ENCODE measurements at regions not wholly inside any gene's neighbourhood (a gene's known extent, or its start where the extent isn't known, plus 50 kb on each side); places are given as distances from the start of the nearest gene placed in this dataset.

DNA sequence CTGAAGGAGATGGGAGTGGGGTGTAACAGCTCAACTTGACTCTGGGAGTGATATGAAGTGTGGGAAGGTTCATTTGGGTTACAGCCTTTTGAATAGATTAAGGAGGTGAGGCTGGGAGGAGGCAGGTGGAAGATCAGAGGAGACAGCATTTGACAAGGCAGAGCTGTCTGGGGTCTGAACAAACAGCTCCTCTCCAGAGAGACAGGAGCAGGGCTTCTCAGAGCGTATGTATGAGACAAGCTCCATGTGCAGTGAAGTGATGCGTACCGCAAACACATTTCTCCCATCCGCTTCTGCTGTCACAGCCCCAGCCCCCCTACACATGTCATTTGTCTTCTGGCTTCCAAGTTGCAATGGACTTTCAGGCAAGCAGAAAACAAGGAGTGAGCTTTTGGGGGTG, 137.1 kb upstream of the E2F8 start:
- DNase-seq (ENCODE audit: low spot score in 2 of 2) = no peak
- H3K36me3 ChIP-seq = no peaks in the 10 kb centered on the region
- no peaks in the 10 kb centered on the region for H3K9me3 ChIP-seq
- no peak for TF ChIP-seq POLR2A (IDR thresholded peaks at IDR 0.05)
- TF ChIP-seq POLR2AphosphoS5 (IDR thresholded peaks at IDR 0.05) = no peak
- TF ChIP-seq, protein P1, sequence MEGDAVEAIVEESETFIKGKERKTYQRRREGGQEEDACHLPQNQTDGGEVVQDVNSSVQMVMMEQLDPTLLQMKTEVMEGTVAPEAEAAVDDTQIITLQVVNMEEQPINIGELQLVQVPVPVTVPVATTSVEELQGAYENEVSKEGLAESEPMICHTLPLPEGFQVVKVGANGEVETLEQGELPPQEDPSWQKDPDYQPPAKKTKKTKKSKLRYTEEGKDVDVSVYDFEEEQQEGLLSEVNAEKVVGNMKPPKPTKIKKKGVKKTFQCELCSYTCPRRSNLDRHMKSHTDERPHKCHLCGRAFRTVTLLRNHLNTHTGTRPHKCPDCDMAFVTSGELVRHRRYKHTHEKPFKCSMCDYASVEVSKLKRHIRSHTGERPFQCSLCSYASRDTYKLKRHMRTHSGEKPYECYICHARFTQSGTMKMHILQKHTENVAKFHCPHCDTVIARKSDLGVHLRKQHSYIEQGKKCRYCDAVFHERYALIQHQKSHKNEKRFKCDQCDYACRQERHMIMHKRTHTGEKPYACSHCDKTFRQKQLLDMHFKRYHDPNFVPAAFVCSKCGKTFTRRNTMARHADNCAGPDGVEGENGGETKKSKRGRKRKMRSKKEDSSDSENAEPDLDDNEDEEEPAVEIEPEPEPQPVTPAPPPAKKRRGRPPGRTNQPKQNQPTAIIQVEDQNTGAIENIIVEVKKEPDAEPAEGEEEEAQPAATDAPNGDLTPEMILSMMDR (IDR thresholded peaks at IDR 0.05) = no peak
- intact Hi-C loops (cut with DNase I; ENCODE audit: low total_unique reads) = no loop called here
- H3K27ac ChIP-seq = no peak overlapping the region
- H3K4me3 ChIP-seq = no peak overlapping the region
- H3K27me3 ChIP-seq = peaks cover 0 to 12% of the 10 kb centered on the region in 2 donors
- no peaks in the 10 kb centered on the region for H3K4me1 ChIP-seq

DNA sequence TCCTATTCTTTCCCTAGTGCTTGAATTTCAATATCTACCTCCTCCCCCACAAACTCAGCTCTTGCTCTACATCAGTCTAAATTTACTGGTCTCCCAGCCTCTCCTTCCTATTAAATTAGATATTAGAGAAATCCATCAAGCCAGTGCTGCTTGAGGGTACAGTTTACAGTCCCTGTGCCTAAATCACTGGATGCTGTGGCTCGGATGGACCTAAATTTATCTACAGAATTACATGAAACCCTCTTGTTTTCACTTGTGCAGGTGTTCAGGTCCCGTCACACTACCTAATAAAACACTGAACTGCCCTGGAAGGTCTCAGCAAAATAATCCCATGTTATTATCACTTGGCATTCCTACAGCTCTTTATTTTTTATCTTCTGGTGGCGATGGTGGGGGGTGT, 134.7 kb upstream of the E2F8 start:
- Histone ChIP-seq H3K4me3 (no peak overlapping the region), H3K27me3 (peaks cover 0 to 12% of the 10 kb centered on the region in 2 donors), H3K27ac (no peak overlapping the region), H3K9me3 (no peaks in the 10 kb centered on the region), H3K4me1 (no peaks in the 10 kb centered on the region), H3K36me3 (no peaks in the 10 kb centered on the region)
- DNase-seq (ENCODE audit: low spot score in 2 of 2) = no peak
- TF ChIP-seq POLR2A (IDR thresholded peaks at IDR 0.05) (no peak), POLR2AphosphoS5 (IDR thresholded peaks at IDR 0.05) (no peak)
- TF ChIP-seq, protein P1 (IDR thresholded peaks at IDR 0.05) = no peak
- intact Hi-C loops (cut with DNase I; ENCODE audit: low total_unique reads) = no loop called here

DNA sequence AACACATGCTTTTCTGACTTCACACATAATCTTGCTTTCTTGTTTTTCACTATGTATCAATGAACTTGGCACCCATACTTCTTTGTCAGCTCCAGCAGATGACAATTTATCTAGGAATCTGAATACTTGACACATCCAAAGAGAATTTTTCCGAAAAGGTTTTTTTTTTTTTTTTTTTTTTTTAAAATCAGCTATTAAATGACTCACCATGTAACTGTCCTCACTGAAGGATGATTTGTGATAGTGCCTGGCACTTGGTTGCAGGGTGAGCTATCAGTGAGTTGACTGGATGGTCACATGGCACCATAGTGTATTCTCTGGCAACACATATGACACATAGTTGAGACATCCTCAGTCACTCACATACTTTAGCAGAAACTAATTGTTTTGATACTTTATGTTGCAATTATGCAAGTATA, 133.4 kb upstream of the E2F8 start:
- no peak for TF ChIP-seq POLR2AphosphoS5 (IDR thresholded peaks at IDR 0.05)
- TF ChIP-seq, protein P1 (IDR thresholded peaks at IDR 0.05) = no peak
- TF ChIP-seq POLR2A (IDR thresholded peaks at IDR 0.05) = no peak
- DNase-seq (ENCODE audit: low spot score in 2 of 2) = no peak
- Histone ChIP-seq H3K4me3 (no peak overlapping the region), H3K27me3 (peaks cover 0 to 12% of the 10 kb centered on the region in 2 donors), H3K4me1 (no peaks in the 10 kb centered on the region), H3K27ac (no peak overlapping the region), H3K36me3 (no peaks in the 10 kb centered on the region), H3K9me3 (no peaks in the 10 kb centered on the region)
- intact Hi-C loops (cut with DNase I; ENCODE audit: low total_unique reads) = no loop called here

DNA sequence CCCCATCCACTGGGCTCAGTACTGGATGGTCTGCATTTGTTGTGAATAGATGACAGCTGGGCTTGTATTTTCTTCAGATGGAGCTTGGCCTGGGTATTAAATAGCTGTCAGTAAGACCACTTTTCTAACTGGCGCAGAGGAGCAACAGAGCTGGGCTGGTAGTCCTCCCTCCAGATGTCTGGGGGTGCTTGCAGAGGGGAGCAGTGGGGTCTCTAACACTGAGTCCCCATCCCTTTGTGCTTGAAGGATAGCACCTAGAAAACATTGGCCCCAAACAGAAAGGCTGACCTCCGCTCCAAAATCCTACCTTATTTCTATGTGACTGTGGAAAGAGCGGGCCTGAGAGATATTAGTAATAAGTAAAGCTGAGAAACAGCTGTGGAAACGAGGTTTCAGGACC, 131.6 kb upstream of the E2F8 start:
- no peak overlapping the region for H3K27ac ChIP-seq
- no peaks in the 10 kb centered on the region for H3K9me3 ChIP-seq
- no peaks in the 10 kb centered on the region for H3K36me3 ChIP-seq
- TF ChIP-seq, protein P1 (IDR thresholded peaks at IDR 0.05) = no peak
- TF ChIP-seq POLR2A (IDR thresholded peaks at IDR 0.05) (no peak), POLR2AphosphoS5 (IDR thresholded peaks at IDR 0.05) (no peak)
- H3K4me3 ChIP-seq = no peak overlapping the region
- intact Hi-C loops (cut with DNase I; ENCODE audit: low total_unique reads) = no loop called here
- no peaks in the 10 kb centered on the region for H3K4me1 ChIP-seq
- no peak for DNase-seq (ENCODE audit: low spot score in 2 of 2)
- H3K27me3 ChIP-seq = peaks cover 0 to 3% of the 10 kb centered on the region in 2 donors

DNA sequence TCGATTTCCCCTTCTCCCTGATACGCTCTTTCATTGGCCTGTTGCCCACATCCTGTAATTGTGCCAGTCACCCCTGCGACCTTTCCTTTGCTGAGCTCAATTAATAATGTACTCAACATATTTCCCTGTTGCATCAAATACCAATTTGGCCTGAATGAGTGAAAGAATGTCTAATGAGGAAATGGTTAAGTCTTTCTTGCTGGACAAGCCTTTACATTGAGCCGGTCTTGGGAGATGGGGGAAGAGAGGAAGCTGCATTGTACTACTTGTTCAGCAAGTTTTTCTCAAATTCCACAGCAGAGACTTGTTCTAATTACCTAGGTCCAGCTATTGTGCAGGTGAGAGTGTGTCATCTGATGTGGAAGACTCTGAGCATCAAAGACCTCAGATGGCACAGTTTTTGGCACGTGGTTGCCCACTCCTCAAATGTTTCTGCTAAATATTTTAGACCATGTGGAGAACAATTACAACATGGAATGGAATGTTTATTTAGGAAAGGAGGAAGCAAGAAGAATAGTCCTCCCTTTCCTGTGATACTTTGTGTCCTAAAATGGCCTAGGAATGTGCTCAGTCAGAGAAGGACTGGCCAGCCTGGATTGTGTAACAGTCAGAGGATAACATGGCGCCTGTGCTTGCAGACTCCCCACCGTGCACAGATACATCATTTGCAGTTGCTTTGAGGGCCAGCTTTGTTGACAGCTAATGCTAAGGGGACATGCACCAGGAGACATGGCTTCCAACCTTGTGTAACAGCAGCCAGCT, 129.5 kb upstream of the E2F8 start:
- intact Hi-C loops (cut with DNase I; ENCODE audit: low total_unique reads) = no loop called here
- Histone ChIP-seq H3K27ac (peak overlapping the region in 1 of 2 donors; percentile 40), H3K4me1 (no peaks in the 10 kb centered on the region), H3K9me3 (no peaks in the 10 kb centered on the region), H3K27me3 (no peaks in the 10 kb centered on the region), H3K36me3 (no peaks in the 10 kb centered on the region), H3K4me3 (no peak overlapping the region)
- peak; percentile 28 to 91 (median 39) for TF ChIP-seq POLR2AphosphoS5 (IDR thresholded peaks at IDR 0.05)
- TF ChIP-seq, protein P1 (IDR thresholded peaks at IDR 0.05) = no peak
- peak in 1 of 2 donors; percentile 36 for DNase-seq (ENCODE audit: low spot score in 2 of 2)

Data from breast epithelium (tissue), 4 donors.